ENCODE measurements at regions not wholly inside any gene's neighbourhood (a gene's known extent, or its start where the extent isn't known, plus 50 kb on each side); places are given as distances from the start of the nearest gene placed in this dataset.

GRCh38 chr5:30030101-30030500 lies 1163.4 kb upstream of the CDH6 start:
- no peak overlapping the region for H3K27ac Mint-ChIP-seq
- Histone ChIP-seq H3K9me3 (ENCODE audit: control insufficient read depth, insufficient read depth, low read length) (no peaks in the 10 kb centered on the region), H3K36me3 (ENCODE audit: control insufficient read depth, insufficient read depth, low read length) (no peaks in the 10 kb centered on the region), H3K27me3 (ENCODE audit: control insufficient read depth, insufficient read depth, low read length) (no peaks in the 10 kb centered on the region), H3K4me3 (ENCODE audit: low read length) (no peak overlapping the region), H3K4me1 (ENCODE audit: control insufficient read depth, insufficient read depth, low read length) (no peaks in the 10 kb centered on the region), H3K27ac (ENCODE audit: low read length) (no peak overlapping the region)
- ATAC-seq (no peak), DNase-seq (no peak)
- H3K4me1 Mint-ChIP-seq: no peaks in the 10 kb centered on the region
- no peak overlapping the region for H3K4me3 Mint-ChIP-seq
- WGBS (ENCODE audit: insufficient coverage): no CpG with 5 or more reads among the region's 2 CpGs
- H3K9me3 Mint-ChIP-seq: peaks cover 3 to 13% of the 10 kb centered on the region in 2 donors
- intact Hi-C loops (cut with micrococcal nuclease): no loop called here
- H3K27me3 Mint-ChIP-seq (ENCODE audit: low read depth in 2 of 2): no peaks in the 10 kb centered on the region
- no peaks in the 10 kb centered on the region for H3K36me3 Mint-ChIP-seq
- TF ChIP-seq, protein P1, sequence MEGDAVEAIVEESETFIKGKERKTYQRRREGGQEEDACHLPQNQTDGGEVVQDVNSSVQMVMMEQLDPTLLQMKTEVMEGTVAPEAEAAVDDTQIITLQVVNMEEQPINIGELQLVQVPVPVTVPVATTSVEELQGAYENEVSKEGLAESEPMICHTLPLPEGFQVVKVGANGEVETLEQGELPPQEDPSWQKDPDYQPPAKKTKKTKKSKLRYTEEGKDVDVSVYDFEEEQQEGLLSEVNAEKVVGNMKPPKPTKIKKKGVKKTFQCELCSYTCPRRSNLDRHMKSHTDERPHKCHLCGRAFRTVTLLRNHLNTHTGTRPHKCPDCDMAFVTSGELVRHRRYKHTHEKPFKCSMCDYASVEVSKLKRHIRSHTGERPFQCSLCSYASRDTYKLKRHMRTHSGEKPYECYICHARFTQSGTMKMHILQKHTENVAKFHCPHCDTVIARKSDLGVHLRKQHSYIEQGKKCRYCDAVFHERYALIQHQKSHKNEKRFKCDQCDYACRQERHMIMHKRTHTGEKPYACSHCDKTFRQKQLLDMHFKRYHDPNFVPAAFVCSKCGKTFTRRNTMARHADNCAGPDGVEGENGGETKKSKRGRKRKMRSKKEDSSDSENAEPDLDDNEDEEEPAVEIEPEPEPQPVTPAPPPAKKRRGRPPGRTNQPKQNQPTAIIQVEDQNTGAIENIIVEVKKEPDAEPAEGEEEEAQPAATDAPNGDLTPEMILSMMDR (IDR thresholded peaks at IDR 0.05): no peak

- H3K27me3 ChIP-seq (ENCODE audit: control insufficient read depth, insufficient read depth, low read length): no peaks in the 10 kb centered on the region
- TF ChIP-seq, protein P1 (IDR thresholded peaks at IDR 0.05): no peak
- Mint-ChIP-seq H3K4me3 (no peak overlapping the region), H3K27me3 (ENCODE audit: low read depth in 2 of 2) (no peaks in the 10 kb centered on the region), H3K4me1 (no peaks in the 10 kb centered on the region), H3K9me3 (peaks cover 17 to 24% of the 10 kb centered on the region in 2 donors), H3K36me3 (peaks cover 18% of the 10 kb centered on the region), H3K27ac (no peak overlapping the region)
- ATAC-seq: no peak
- DNase-seq: no peak
- peaks cover 6% of the 10 kb centered on the region for H3K9me3 ChIP-seq (ENCODE audit: control insufficient read depth, insufficient read depth, low read length)
- no peak overlapping the region for H3K4me3 ChIP-seq (ENCODE audit: low read length)
- no peaks in the 10 kb centered on the region for H3K4me1 ChIP-seq (ENCODE audit: control insufficient read depth, insufficient read depth, low read length)
- H3K36me3 ChIP-seq (ENCODE audit: control insufficient read depth, insufficient read depth, low read length): no peaks in the 10 kb centered on the region
- WGBS (ENCODE audit: insufficient coverage): no CpG with 5 or more reads among the region's 2 CpGs
- intact Hi-C loops (cut with micrococcal nuclease): no loop called here
- no peak overlapping the region for H3K27ac ChIP-seq (ENCODE audit: low read length)
These were observed 1191.7 kb upstream of the CDH6 start for GRCh38 chr5:30001826-30002225.

DNA sequence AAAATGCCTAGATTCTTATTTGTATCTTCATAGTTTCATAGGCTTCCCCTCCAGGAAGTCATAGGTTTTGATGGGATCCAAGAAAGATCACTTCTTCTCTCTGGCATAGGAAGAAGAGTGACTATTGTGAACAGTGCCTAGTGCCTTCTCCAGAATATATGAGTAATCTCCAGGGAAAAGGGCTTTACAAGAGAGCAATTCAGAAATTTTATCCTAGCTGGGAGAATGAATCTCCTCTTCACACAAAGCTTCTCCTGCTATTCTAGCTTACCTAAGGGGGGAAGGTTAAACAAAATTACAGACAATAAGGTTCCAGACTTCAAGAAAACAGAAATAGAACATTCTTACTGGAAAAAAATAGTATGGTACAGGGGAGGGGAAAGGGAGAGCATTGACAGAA lies 1193.3 kb upstream of the CDH6 start:
- peaks cover 6% of the 10 kb centered on the region for H3K9me3 ChIP-seq (ENCODE audit: control insufficient read depth, insufficient read depth, low read length)
- ATAC-seq (no peak), DNase-seq (no peak)
- H3K4me3 Mint-ChIP-seq: no peak overlapping the region
- peaks cover 17 to 24% of the 10 kb centered on the region in 2 donors for H3K9me3 Mint-ChIP-seq
- no peaks in the 10 kb centered on the region for H3K36me3 ChIP-seq (ENCODE audit: control insufficient read depth, insufficient read depth, low read length)
- no peak overlapping the region for H3K4me3 ChIP-seq (ENCODE audit: low read length)
- no peak overlapping the region for H3K27ac Mint-ChIP-seq
- H3K36me3 Mint-ChIP-seq: peaks cover 18% of the 10 kb centered on the region
- H3K27ac ChIP-seq (ENCODE audit: low read length): no peak overlapping the region
- TF ChIP-seq, protein P1 (IDR thresholded peaks at IDR 0.05): no peak
- H3K27me3 ChIP-seq (ENCODE audit: control insufficient read depth, insufficient read depth, low read length): no peaks in the 10 kb centered on the region
- no peaks in the 10 kb centered on the region for H3K4me1 ChIP-seq (ENCODE audit: control insufficient read depth, insufficient read depth, low read length)
- no peaks in the 10 kb centered on the region for H3K27me3 Mint-ChIP-seq (ENCODE audit: low read depth in 2 of 2)
- no peaks in the 10 kb centered on the region for H3K4me1 Mint-ChIP-seq
- intact Hi-C loops (cut with micrococcal nuclease): no loop called here

DNA sequence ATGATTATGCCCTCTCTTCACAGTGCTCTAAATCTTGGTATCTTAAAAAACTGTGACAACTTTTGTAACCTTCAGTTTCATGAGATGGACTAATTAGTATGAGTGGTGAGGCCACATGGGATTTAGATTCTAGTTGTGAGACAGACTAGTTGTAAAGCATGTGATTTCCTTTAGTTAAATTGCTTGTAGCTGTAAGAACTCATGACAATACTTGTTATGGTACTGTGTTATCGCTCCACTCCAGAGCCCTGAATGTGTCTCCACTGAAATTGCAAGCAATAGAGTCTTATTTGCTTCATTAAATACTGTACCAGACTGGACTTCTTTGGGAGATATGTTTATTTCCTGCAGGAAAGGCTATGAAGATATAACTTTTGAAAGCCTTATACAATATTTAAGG lies 1198.3 kb upstream of the CDH6 start:
- Mint-ChIP-seq H3K27me3 (ENCODE audit: low read depth in 2 of 2) (no peaks in the 10 kb centered on the region), H3K9me3 (peaks cover 18 to 27% of the 10 kb centered on the region in 2 donors), H3K36me3 (peaks cover 2% of the 10 kb centered on the region), H3K4me1 (no peaks in the 10 kb centered on the region), H3K4me3 (no peak overlapping the region), H3K27ac (no peak overlapping the region)
- no peaks in the 10 kb centered on the region for H3K36me3 ChIP-seq (ENCODE audit: control insufficient read depth, insufficient read depth, low read length)
- no peaks in the 10 kb centered on the region for H3K4me1 ChIP-seq (ENCODE audit: control insufficient read depth, insufficient read depth, low read length)
- ATAC-seq (no peak), DNase-seq (no peak)
- H3K27me3 ChIP-seq (ENCODE audit: control insufficient read depth, insufficient read depth, low read length): no peaks in the 10 kb centered on the region
- intact Hi-C loops (cut with micrococcal nuclease): no loop called here
- peaks cover 6% of the 10 kb centered on the region for H3K9me3 ChIP-seq (ENCODE audit: control insufficient read depth, insufficient read depth, low read length)
- no peak overlapping the region for H3K4me3 ChIP-seq (ENCODE audit: low read length)
- no peak overlapping the region for H3K27ac ChIP-seq (ENCODE audit: low read length)
- TF ChIP-seq, protein P1 (IDR thresholded peaks at IDR 0.05): no peak
- WGBS (ENCODE audit: insufficient coverage): 92% methylated on average over 1 of the region's 1 CpG
